ENCODE measurements at regions not wholly inside any gene's neighbourhood (a gene's known extent, or its start where the extent isn't known, plus 50 kb on each side); places are given as distances from the start of the nearest gene placed in this dataset.

DNA sequence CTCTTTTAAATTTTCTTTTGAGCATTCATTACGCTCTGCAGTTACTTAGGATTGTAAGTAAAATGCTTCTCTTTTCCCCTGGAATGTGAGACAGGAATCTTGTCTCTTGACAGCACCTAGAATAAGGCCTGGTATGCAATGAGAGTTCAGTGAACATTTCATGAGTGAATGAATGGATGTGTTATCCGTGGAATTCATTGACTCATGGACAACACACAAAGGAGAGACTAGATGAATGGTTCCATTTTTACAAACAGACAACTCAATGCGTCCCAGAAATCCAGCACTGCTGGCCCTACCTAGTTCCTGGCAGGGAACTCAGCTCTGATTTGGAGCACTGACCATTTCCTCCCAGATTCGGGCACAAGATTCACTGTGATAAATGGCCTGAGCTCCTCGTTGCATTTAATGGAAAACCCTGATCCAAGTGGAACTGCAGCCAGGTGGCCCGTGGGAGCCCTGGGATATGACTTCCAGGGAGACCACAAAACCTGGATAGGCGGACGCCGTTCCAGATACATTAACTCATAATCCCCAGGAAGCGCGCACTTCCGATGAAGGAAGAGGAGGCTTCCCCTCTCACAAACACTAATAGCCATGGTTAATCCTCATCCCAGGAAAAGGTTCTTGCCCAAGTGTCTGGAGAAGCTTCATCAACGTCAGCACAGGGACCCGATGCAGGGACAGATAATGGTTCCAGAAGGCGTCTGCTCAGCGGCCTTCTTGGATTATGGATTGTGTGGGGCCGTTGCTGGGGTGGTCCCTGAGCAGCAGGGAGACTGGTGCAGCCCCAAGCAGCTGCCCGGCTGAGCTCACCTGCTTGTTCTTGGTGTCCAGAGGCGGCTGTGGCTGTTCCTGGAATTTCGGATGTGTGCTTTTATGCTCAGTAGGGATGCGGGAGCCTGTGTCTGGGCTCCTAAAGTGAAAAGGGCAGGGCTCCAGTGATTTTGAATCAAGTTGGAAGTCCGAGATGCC lies 211.1 kb upstream of the TSHZ3 start:
- no peak overlapping the region for H2AK9ac ChIP-seq (replicated peaks; ENCODE audit: low read depth, low read length, poor library complexity)
- intact Hi-C loops (cut with micrococcal nuclease), result no loop called here
- no peak overlapping the region for H3K4me2 ChIP-seq (ENCODE audit: low read depth, low read length)
- no peak overlapping the region for H4K5ac ChIP-seq (ENCODE audit: low read depth, low read length)
- CTCF ChIA-PET, result no interaction called here
- no peak overlapping the region for H4K91ac ChIP-seq (ENCODE audit: insufficient read depth, low read depth, low read length)
- no peak overlapping the region for H4K8ac ChIP-seq (ENCODE audit: low read depth in 2 of 2, low read length in 2 of 2)
- H3K27ac ChIP-seq (ENCODE audit: insufficient read depth, low read length), result no peak overlapping the region
- no peak overlapping the region for H3K9ac ChIP-seq (ENCODE audit: low read depth, low read length)
- no peaks in the 10 kb centered on the region; the same call in 1 of the 2 replicates for H3K27me3 ChIP-seq (ENCODE audit: control insufficient read depth, insufficient read depth, low read length)
- in situ Hi-C loops (cut with MboI; ENCODE audit: low sequenced_read_pairs), result no loop called here
- H2BK120ac ChIP-seq (ENCODE audit: low read depth, low read length), result no peak overlapping the region
- H2BK20ac ChIP-seq (ENCODE audit: low read depth, low read length), result no peak overlapping the region
- DNase-seq (peak; percentile 11), ATAC-seq (ENCODE audit: low read depth) (peak; percentile 21; the same call in 1 of the 2 replicates)
- H3K56ac ChIP-seq (ENCODE audit: extremely low read depth, insufficient read depth, low read length), result no peak overlapping the region
- H3K9me3 ChIP-seq (ENCODE audit: control insufficient read depth, insufficient read depth, low read length), result peaks cover 1% of the 10 kb centered on the region; the same call in 1 of the 2 replicates
- H3K79me1 ChIP-seq (ENCODE audit: low read depth in 1 of 2, low read length in 2 of 2), result no peaks in the 10 kb centered on the region
- H3K14ac ChIP-seq (replicated peaks; ENCODE audit: low read depth, low read length), result no peak overlapping the region
- H2AK5ac ChIP-seq (ENCODE audit: low read depth, low read length), result no peak overlapping the region
- H3K4me1 ChIP-seq (ENCODE audit: control insufficient read depth, insufficient read depth, low read length), result no peaks in the 10 kb centered on the region
- no peak overlapping the region for H3K18ac ChIP-seq (ENCODE audit: low read depth, low read length)
- no peak overlapping the region for H2AFZ ChIP-seq (replicated peaks; ENCODE audit: low read length, poor library complexity)
- no peaks in the 10 kb centered on the region for H3K9me1 ChIP-seq (ENCODE audit: insufficient read depth, low read length)
- dilution Hi-C loops (cut with HindIII; ENCODE audit: low sequenced_read_pairs, unreplicated experiment), result no loop called here
- H3K4me3 ChIP-seq (ENCODE audit: insufficient read depth, low read depth, low read length), result no peak overlapping the region
- no TSS peak for BruUV-seq (replicated peaks)
- no peak overlapping the region for H2BK15ac ChIP-seq (ENCODE audit: low read depth, low read length)
- no peaks in the 10 kb centered on the region for H4K20me1 ChIP-seq (ENCODE audit: insufficient read depth, low read length)
- H2BK5ac ChIP-seq (ENCODE audit: low read depth, low read length, poor library complexity, severe bottlenecking), result no peak overlapping the region
- no peak overlapping the region for H3K23ac ChIP-seq (ENCODE audit: low read depth, low read length)
- no peak overlapping the region for H3K4ac ChIP-seq (ENCODE audit: low read depth, low read length)
- no peaks in the 10 kb centered on the region for H3K36me3 ChIP-seq (ENCODE audit: control insufficient read depth, insufficient read depth, low read length)
- 67% methylated on average over 4 of the region's 22 CpGs; no CpG with 5 or more reads in 1 of the 2 experiments for WGBS, 2 experiments (ENCODE audit: extremely low coverage in 2 of 2, insufficient read length in 1 of 2)
- POLR2A ChIA-PET (ENCODE audit: unreplicated experiment), result no interaction called here
- TF ChIP-seq POLR2A (IDR thresholded peaks at IDR 0.05; ENCODE audit: low read depth, low read length), result no peak
- no peak for TF ChIP-seq RAD21 (IDR thresholded peaks at IDR 0.05; ENCODE audit: low read length)
- no peak for TF ChIP-seq RFX5 (IDR thresholded peaks at IDR 0.05; ENCODE audit: low read depth, low read length)
- TF ChIP-seq USF2 (IDR thresholded peaks at IDR 0.05; ENCODE audit: low read depth, low read length), result no peak
- no peak for TF ChIP-seq NFE2L2 (IDR thresholded peaks at IDR 0.05; ENCODE audit: low read depth, low read length)
- TF ChIP-seq MAZ (IDR thresholded peaks at IDR 0.05; ENCODE audit: borderline replicate concordance, low read depth, low read length), result no peak
- TF ChIP-seq MXI1 (IDR thresholded peaks at IDR 0.05; ENCODE audit: borderline replicate concordance, low read depth, low read length), result no peak
- no peak for TF ChIP-seq CHD1 (IDR thresholded peaks at IDR 0.05; ENCODE audit: low read depth, low read length)
- no peak for TF ChIP-seq BHLHE40 (IDR thresholded peaks at IDR 0.05; ENCODE audit: low read depth, low read length)
- TF ChIP-seq FOS (IDR thresholded peaks at IDR 0.05; ENCODE audit: low read depth, low read length), result no peak
- no peak for TF ChIP-seq RCOR1 (IDR thresholded peaks at IDR 0.05; ENCODE audit: insufficient replicate concordance, low read length)
- TF ChIP-seq MAFK (IDR thresholded peaks at IDR 0.05; ENCODE audit: low read depth, low read length), result no peak
- no peak for TF ChIP-seq ELK1 (IDR thresholded peaks at IDR 0.05; ENCODE audit: borderline replicate concordance, low read depth, low read length)
- TF ChIP-seq SMC3 (IDR thresholded peaks at IDR 0.05; ENCODE audit: low read depth, low read length), result no peak
- TF ChIP-seq CTCF (conservative IDR thresholded peaks at IDR 0.05; ENCODE audit: low read depth, low read length), result no peak

All from IMR-90 (cell line).